K562 (cell line): ENCODE measurements at regions not wholly inside any gene's neighbourhood (a gene's known extent, or its start where the extent isn't known, plus 50 kb on each side); places are given as distances from the start of the nearest gene placed in this dataset.

Experiments
- ATAC-seq: fragments of 200-7000 bp; cut with Tn5 transposase; 3 replicates; pipeline ENCODE4 v1.9.1; 2020; ENCODE audit warnings: moderate library complexity
- BruUV-seq: library from RNA; stranded (reverse); fragments of 400-500 nt; replicated peaks from 2 replicates; lab custom pipeline; 2021; lab: Mats Ljungman, UMichigan
- CTCF ChIA-PET: fragments of 300-600 bp; formaldehyde crosslinking; extraction: SDS; loops from one replicate; lab custom pipeline; 2021; ENCODE audit warnings: low intra/inter-chr PET ratio; lab: Yijun Ruan, JAX
- POLR2A ChIA-PET: fragments of 300-600, 350-650 bp; sonication (Branson Sonifier 250); formaldehyde crosslinking; extraction: SDS; loops from one replicate; lab custom pipeline; 2021; ENCODE audit warnings: antibody characterized with exemption, inconsistent platforms; lab: Yijun Ruan, JAX
- DNase-seq, 4 experiments: peaks; one replicate each; pipeline versions ENCODE4 v3.0.0 to v3.0.0-alpha.2; 2011 to 2018; ENCODE audit warnings: low spot score in 3 of 4, mixed read lengths in 3 of 4; ENCODE audit errors: extremely low read depth in 1 of 4
- FAIRE-seq: peaks from 2 replicates; lab custom pipeline; 2011; peaks lifted over from hg19 to GRCh38; lab: Jason Lieb, UNC
- H2AFZ ChIP-seq: 2 replicates; pipeline ENCODE4 v1.6.0; 2011; ENCODE audit warnings: low read depth, low read length, control low read depth, inconsistent platforms
- H3K27ac ChIP-seq: fragments of 200-600 bp; 3 replicates; pipeline ENCODE4 v1.8.0; 2011; ENCODE audit warnings: low read depth, mild to moderate bottlenecking, control low read depth, inconsistent platforms, low read length, moderate library complexity, mixed read lengths; ENCODE audit errors: extremely low read depth
- H3K27me3 ChIP-seq, 2 experiments: fragments of 300-600 bp in 1 of 2; 2 replicates in 1 of 2; 3 replicates in 1 of 2; pipeline versions ENCODE4 v1.6.0 to v1.8.0; 2011; ENCODE audit warnings: inconsistent platforms in 2 of 2, low read length in 2 of 2, mild to moderate bottlenecking in 1 of 2, mixed read lengths in 1 of 2, moderate library complexity in 1 of 2; ENCODE audit not compliant: control insufficient read depth in 2 of 2, insufficient read depth in 2 of 2
- H3K36me3 ChIP-seq: fragments of 300-600 bp; 3 replicates; pipeline ENCODE4 v1.8.0; 2011; ENCODE audit warnings: mild to moderate bottlenecking, low read length, inconsistent platforms; ENCODE audit not compliant: control insufficient read depth, insufficient read depth
- H3K4me1 ChIP-seq, 2 experiments: fragments of 200-600 bp in 1 of 2; replicated peaks in 1 of 2; 2 replicates in 1 of 2; 3 replicates in 1 of 2; pipeline versions ENCODE4 v1.5.1 to v1.8.0; 2011; ENCODE audit warnings: inconsistent platforms in 2 of 2, low read length in 2 of 2, mild to moderate bottlenecking in 1 of 2, mixed read lengths in 1 of 2, moderate library complexity in 1 of 2; ENCODE audit not compliant: control insufficient read depth in 2 of 2, insufficient read depth in 2 of 2
- H3K4me2 ChIP-seq: 2 replicates; pipeline ENCODE4 v1.6.1; 2011; ENCODE audit warnings: low read length, control low read depth, inconsistent platforms, mixed read lengths; ENCODE audit not compliant: insufficient read depth
- H3K4me3 ChIP-seq: fragments of 200-600 bp; sonication (generic), shearing (Covaris generic); 2 replicates; pipeline ENCODE4 v1.5.1; 2016; ENCODE audit warnings: control low read depth, inconsistent platforms
- H3K79me2 ChIP-seq: fragments of 200-600 bp; 3 replicates; pipeline ENCODE4 v1.8.0; 2011; ENCODE audit warnings: low read length, inconsistent platforms; ENCODE audit not compliant: control insufficient read depth, insufficient read depth
- H3K9ac ChIP-seq, 2 experiments: 2 replicates each; pipeline versions ENCODE4 v1.6.0 to v1.6.1; 2011; ENCODE audit warnings: low read depth in 2 of 2, low read length in 2 of 2, control low read depth in 1 of 2, inconsistent platforms in 1 of 2, mild to moderate bottlenecking in 1 of 2, mixed read lengths in 1 of 2; ENCODE audit not compliant: insufficient read depth in 1 of 2
- H3K9me1 ChIP-seq: one replicate; pipeline ENCODE4 v1.6.0; 2011; ENCODE audit warnings: inconsistent platforms, mild to moderate bottlenecking, low read length, moderate library complexity; ENCODE audit not compliant: control insufficient read depth, insufficient read depth
- H3K9me3 ChIP-seq: replicated peaks from 2 replicates; pipeline ENCODE4 v1.5.1; 2011; ENCODE audit warnings: low read depth, low read length, inconsistent platforms; ENCODE audit not compliant: control insufficient read depth, insufficient read depth
- H4K20me1 ChIP-seq: replicated peaks from 2 replicates; pipeline ENCODE4 v1.6.1; 2011; ENCODE audit warnings: low read length, inconsistent platforms, mixed read lengths; ENCODE audit not compliant: control insufficient read depth, insufficient read depth
- ARID4B ChIP-seq: sonication (generic); formaldehyde crosslinking; IDR thresholded peaks from 2 replicates; pipeline ENCODE4 v1.8.0; 2022; ENCODE audit warnings: mild to moderate bottlenecking, missing genetic modification reagents
- HIVEP1 ChIP-seq: fragments of 250-450 bp; sonication (Bioruptor Pico); IDR thresholded peaks from 2 replicates; pipeline ENCODE4 v1.4.0; 2020; ENCODE audit warnings: mild to moderate bottlenecking
- HMG20A ChIP-seq: fragments of 450-650 bp; formaldehyde crosslinking; conservative IDR thresholded peaks from 2 replicates; pipeline ENCODE4 v1.4.0; 2020; ENCODE audit warnings: mild to moderate bottlenecking, mixed read lengths
- HNRNPLL ChIP-seq: fragments of 200-400 bp; formaldehyde crosslinking; IDR thresholded peaks from 2 replicates; pipeline ENCODE4 v1.6.1; 2017; ENCODE audit warnings: low read length, low read depth, mild to moderate bottlenecking; ENCODE audit not compliant: poor library complexity, severe bottlenecking
- HSF4 ChIP-seq: fragments of 250-450 bp; sonication (Bioruptor Pico); IDR thresholded peaks from 2 replicates; pipeline ENCODE4 v2.1.2; 2022; ENCODE audit warnings: mild to moderate bottlenecking, moderate library complexity, borderline replicate concordance
- PHF21A ChIP-seq: fragments of 450-650 bp; IDR thresholded peaks from 2 replicates; pipeline ENCODE4 v1.6.1; 2017; ENCODE audit warnings: low read depth, borderline replicate concordance
- RBM39 ChIP-seq: fragments of 200-400 bp; formaldehyde crosslinking; optimal IDR thresholded peaks from 2 replicates; pipeline ENCODE3; 2018; ENCODE audit warnings: low read depth, low read length
- WGBS: fragments of 100-300 bp; shearing (Covaris generic); methylation state at CpG from one replicate; pipeline ENCODE4 v1.1.6; 2016; ENCODE audit warnings: low coverage, mixed read lengths; ENCODE audit not compliant: insufficient coverage; ENCODE audit errors: missing lambda C conversion rate; 5-methylcytosine and 5-hydroxymethylcytosine counted together
- in situ Hi-C: fragments of 300-500 bp; cut with MboI; formaldehyde crosslinking; loops from 4 replicates; pipeline ENCODE4 v1.15.0; 2018; ENCODE audit warnings: inconsistent platforms, mixed read lengths
- intact Hi-C: fragments of 100-400 bp; cut with micrococcal nuclease; formaldehyde crosslinking; loops from 2 replicates; pipeline ENCODE4 v1.14.2; 2022

- TF ChIP-seq HNRNPLL (no peak), ARID4B (CRISPR knock-in tag) (no peak), HIVEP1 (CRISPR knock-in tag) (no peak), RBM39 (no peak), HMG20A (CRISPR knock-in tag) (no peak)
- TF ChIP-seq, all 486 proteins: peak for 0
These were observed 70.3 kb downstream of the ENC1 start (continued) for GRCh38 chr5:74570250-74570649.

GRCh38 chr5:74567411-74567995, 73.0 kb downstream of the ENC1 start:
- Histone ChIP-seq H4K20me1 (no peaks in the 10 kb centered on the region), H3K79me2 (no peaks in the 10 kb centered on the region), H3K9ac (no peak overlapping the region), H2AFZ (no peak overlapping the region), H3K9me3 (no peaks in the 10 kb centered on the region), H3K9me1 (no peaks in the 10 kb centered on the region), H3K4me1 (no peaks in the 10 kb centered on the region), H3K27ac (no peak overlapping the region), H3K4me2 (no peak overlapping the region)
- ChIA-PET POLR2A (no interaction called here), CTCF (no interaction called here)
- intact Hi-C loops (no loop called here), in situ Hi-C loops (no loop called here)
- no peak for FAIRE-seq
- ATAC-seq, result no peak
- BruUV-seq, result no TSS peak
- DNase-seq, result no peak
- TF ChIP-seq PHF21A, result no peak
- TF ChIP-seq HSF4 (CRISPR knock-in tag), result no peak
- TF ChIP-seq, all 486 proteins: peak for 0
- 11% methylated on average over 4 of the region's 4 CpGs for WGBS
- Histone ChIP-seq H3K27me3 (no peaks in the 10 kb centered on the region), H3K36me3 (no peaks in the 10 kb centered on the region), H3K4me3 (no peak overlapping the region)
